ENCODE measurements at regions not wholly inside any gene's neighbourhood (a gene's known extent, or its start where the extent isn't known, plus 50 kb on each side); places are given as distances from the start of the nearest gene placed in this dataset.

- Histone ChIP-seq H3K18ac (ENCODE audit: low read length) (no peak overlapping the region), H2BK12ac (ENCODE audit: low read length) (no peak overlapping the region), H3K4me2 (ENCODE audit: low read length) (no peak overlapping the region), H2BK5ac (ENCODE audit: low read depth, low read length, poor library complexity) (no peak overlapping the region), H3K27ac (ENCODE audit: low read depth, low read length) (no peak overlapping the region), H2AK5ac (ENCODE audit: low read length) (no peak overlapping the region), H2AFZ (ENCODE audit: insufficient read depth, low read length, poor library complexity) (no peak overlapping the region), H4K8ac (ENCODE audit: low read depth, low read length) (no peak overlapping the region), H3K36me3 (ENCODE audit: control insufficient read depth in 1 of 2, insufficient read depth in 2 of 2, low read length in 2 of 2) (no peaks in the 10 kb centered on the region), H3K14ac (ENCODE audit: low read length) (no peak overlapping the region), H2BK120ac (ENCODE audit: insufficient read depth, low read length, poor library complexity) (no peak overlapping the region), H3K27me3 (ENCODE audit: insufficient read depth, low read length) (no peaks in the 10 kb centered on the region), H3K4me1 (ENCODE audit: control insufficient read depth in 1 of 2, insufficient read depth in 2 of 2, low read length in 2 of 2) (peaks cover 0 to 1% of the 10 kb centered on the region in 2 experiments), H3K4me3 (ENCODE audit: low read depth, low read length) (no peak overlapping the region), H3K79me1 (ENCODE audit: low read length) (no peaks in the 10 kb centered on the region), H4K91ac (ENCODE audit: low read depth, low read length) (no peak overlapping the region), H3K9ac (ENCODE audit: low read length) (no peak overlapping the region), H3K79me2 (ENCODE audit: control insufficient read depth, insufficient read depth, low read length, poor library complexity) (no peaks in the 10 kb centered on the region), H3K4ac (ENCODE audit: low read depth, low read length) (no peak overlapping the region), H4K12ac (ENCODE audit: low read depth, low read length) (no peak overlapping the region), H3K23ac (ENCODE audit: low read length) (no peak overlapping the region), H3K9me3 (ENCODE audit: insufficient read depth, low read depth, low read length) (no peaks in the 10 kb centered on the region)
- WGBS (ENCODE audit: extremely low coverage, insufficient coverage, insufficient read length), result no CpG with 5 or more reads among the region's 2 CpGs
- peak in 1 of 2 donors; percentile 82 for DNase-seq
Measured at GRCh38 chr9:28912621-28913020, 1339.3 kb upstream of the C9orf72 start.

- no peak overlapping the region for H3K27ac ChIP-seq (ENCODE audit: low read depth, low read length)
- no peak overlapping the region for H2BK12ac ChIP-seq (ENCODE audit: low read length)
- DNase-seq, result peak; percentile 68 to 86
- no peak overlapping the region for H3K18ac ChIP-seq (ENCODE audit: low read length)
- no peak overlapping the region for H4K8ac ChIP-seq (ENCODE audit: low read depth, low read length)
- no peaks in the 10 kb centered on the region for H3K9me3 ChIP-seq (ENCODE audit: insufficient read depth, low read depth, low read length)
- no peaks in the 10 kb centered on the region for H3K36me3 ChIP-seq (ENCODE audit: control insufficient read depth in 1 of 2, insufficient read depth in 2 of 2, low read length in 2 of 2)
- no peak overlapping the region for H3K9ac ChIP-seq (ENCODE audit: low read length)
- H4K91ac ChIP-seq (ENCODE audit: low read depth, low read length), result no peak overlapping the region
- H2BK5ac ChIP-seq (ENCODE audit: low read depth, low read length, poor library complexity), result no peak overlapping the region
- no peak overlapping the region for H3K23ac ChIP-seq (ENCODE audit: low read length)
- no peak overlapping the region for H3K4ac ChIP-seq (ENCODE audit: low read depth, low read length)
- no peak overlapping the region for H4K12ac ChIP-seq (ENCODE audit: low read depth, low read length)
- H2AFZ ChIP-seq (ENCODE audit: insufficient read depth, low read length, poor library complexity), result no peak overlapping the region
- no peak overlapping the region for H2BK120ac ChIP-seq (ENCODE audit: insufficient read depth, low read length, poor library complexity)
- H3K79me1 ChIP-seq (ENCODE audit: low read length), result no peaks in the 10 kb centered on the region
- peaks cover 0 to 1% of the 10 kb centered on the region in 2 experiments for H3K4me1 ChIP-seq (ENCODE audit: control insufficient read depth in 1 of 2, insufficient read depth in 2 of 2, low read length in 2 of 2)
- no peak overlapping the region for H2AK5ac ChIP-seq (ENCODE audit: low read length)
- no peak overlapping the region for H3K4me3 ChIP-seq (ENCODE audit: low read depth, low read length)
- no CpG with 5 or more reads among the region's 2 CpGs for WGBS (ENCODE audit: extremely low coverage, insufficient coverage, insufficient read length)
- no peaks in the 10 kb centered on the region for H3K79me2 ChIP-seq (ENCODE audit: control insufficient read depth, insufficient read depth, low read length, poor library complexity)
- no peak overlapping the region for H3K4me2 ChIP-seq (ENCODE audit: low read length)
- no peak overlapping the region for H3K14ac ChIP-seq (ENCODE audit: low read length)
- H3K27me3 ChIP-seq (ENCODE audit: insufficient read depth, low read length), result no peaks in the 10 kb centered on the region
Measured at GRCh38 chr9:28915202-28915930, 1342.1 kb upstream of the C9orf72 start.

- Histone ChIP-seq H3K4ac (ENCODE audit: low read depth, low read length) (no peak overlapping the region), H3K9ac (ENCODE audit: low read length) (no peak overlapping the region), H2AK5ac (ENCODE audit: low read length) (no peak overlapping the region), H3K79me1 (ENCODE audit: low read length) (no peaks in the 10 kb centered on the region), H3K4me3 (ENCODE audit: low read depth, low read length) (no peak overlapping the region), H3K14ac (ENCODE audit: low read length) (no peak overlapping the region), H4K91ac (ENCODE audit: low read depth, low read length) (no peak overlapping the region), H2AFZ (ENCODE audit: insufficient read depth, low read length, poor library complexity) (no peak overlapping the region), H3K23ac (ENCODE audit: low read length) (no peak overlapping the region), H3K18ac (ENCODE audit: low read length) (no peak overlapping the region), H2BK5ac (ENCODE audit: low read depth, low read length, poor library complexity) (no peak overlapping the region), H3K27me3 (ENCODE audit: insufficient read depth, low read length) (no peaks in the 10 kb centered on the region), H3K27ac (ENCODE audit: low read depth, low read length) (no peak overlapping the region), H3K4me2 (ENCODE audit: low read length) (no peak overlapping the region), H3K4me1 (ENCODE audit: control insufficient read depth in 1 of 2, insufficient read depth in 2 of 2, low read length in 2 of 2) (peaks cover 0 to 1% of the 10 kb centered on the region in 2 experiments), H4K8ac (ENCODE audit: low read depth, low read length) (no peak overlapping the region), H3K79me2 (ENCODE audit: control insufficient read depth, insufficient read depth, low read length, poor library complexity) (no peaks in the 10 kb centered on the region), H2BK12ac (ENCODE audit: low read length) (no peak overlapping the region), H3K9me3 (ENCODE audit: insufficient read depth, low read depth, low read length) (no peaks in the 10 kb centered on the region), H2BK120ac (ENCODE audit: insufficient read depth, low read length, poor library complexity) (no peak overlapping the region), H3K36me3 (ENCODE audit: control insufficient read depth in 1 of 2, insufficient read depth in 2 of 2, low read length in 2 of 2) (no peaks in the 10 kb centered on the region), H4K12ac (ENCODE audit: low read depth, low read length) (no peak overlapping the region)
- DNase-seq, result no peak
- WGBS (ENCODE audit: extremely low coverage, insufficient coverage, insufficient read length), result no CpG with 5 or more reads among the region's 3 CpGs
Measured at GRCh38 chr9:28916348-28916747, 1343.1 kb upstream of the C9orf72 start.

DNA sequence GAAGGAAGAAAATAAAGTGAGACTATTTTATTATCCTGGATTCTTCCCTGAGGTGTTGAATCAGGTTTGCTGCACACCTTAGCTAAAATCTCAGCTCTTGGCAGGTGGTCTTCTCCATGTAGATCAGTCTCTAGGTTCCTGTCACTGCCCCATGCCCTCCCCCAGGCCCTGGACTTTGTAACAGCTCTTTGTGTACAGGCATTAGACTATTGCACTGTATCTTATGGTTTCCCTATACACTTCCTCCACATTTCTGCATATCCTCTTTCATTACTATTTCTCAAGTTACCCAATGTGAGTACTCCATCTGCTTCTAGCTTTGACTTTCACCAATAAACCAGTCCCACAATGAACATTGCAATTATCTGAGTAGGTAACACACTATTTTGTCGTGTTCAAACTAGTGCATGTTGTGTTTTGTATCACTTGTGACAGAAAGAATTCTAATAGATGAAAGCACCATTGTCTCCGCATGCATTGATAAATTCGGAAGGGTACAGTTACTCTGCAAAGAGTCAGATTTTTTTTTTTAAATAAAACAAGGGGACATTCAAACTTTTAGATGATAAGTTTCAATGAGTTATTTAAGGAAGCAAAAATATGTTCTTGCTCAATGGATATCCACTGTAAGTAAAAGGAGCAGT lies 1348.7 kb upstream of the C9orf72 start:
- H2BK12ac ChIP-seq (ENCODE audit: low read length), result peak overlapping the region; percentile 76
- H3K23ac ChIP-seq (ENCODE audit: low read length), result no peak overlapping the region
- H4K8ac ChIP-seq (ENCODE audit: low read depth, low read length), result no peak overlapping the region
- no peak overlapping the region for H2AK5ac ChIP-seq (ENCODE audit: low read length)
- DNase-seq, result no peak
- H3K27ac ChIP-seq (ENCODE audit: low read depth, low read length), result no peak overlapping the region
- peaks cover 9% of the 10 kb centered on the region for H3K79me1 ChIP-seq (ENCODE audit: low read length)
- no peaks in the 10 kb centered on the region for H3K36me3 ChIP-seq (ENCODE audit: control insufficient read depth in 1 of 2, insufficient read depth in 2 of 2, low read length in 2 of 2)
- H3K4me1 ChIP-seq (ENCODE audit: control insufficient read depth in 1 of 2, insufficient read depth in 2 of 2, low read length in 2 of 2), result peaks cover 0 to 10% of the 10 kb centered on the region in 2 experiments
- no peak overlapping the region for H4K12ac ChIP-seq (ENCODE audit: low read depth, low read length)
- no CpG with 5 or more reads among the region's 3 CpGs for WGBS (ENCODE audit: extremely low coverage, insufficient coverage, insufficient read length)
- H4K91ac ChIP-seq (ENCODE audit: low read depth, low read length), result no peak overlapping the region
- H3K14ac ChIP-seq (ENCODE audit: low read length), result no peak overlapping the region
- H2BK120ac ChIP-seq (ENCODE audit: insufficient read depth, low read length, poor library complexity), result no peak overlapping the region
- H3K18ac ChIP-seq (ENCODE audit: low read length), result no peak overlapping the region
- H3K9me3 ChIP-seq (ENCODE audit: insufficient read depth, low read depth, low read length), result no peaks in the 10 kb centered on the region
- H3K79me2 ChIP-seq (ENCODE audit: control insufficient read depth, insufficient read depth, low read length, poor library complexity), result no peaks in the 10 kb centered on the region
- H2AFZ ChIP-seq (ENCODE audit: insufficient read depth, low read length, poor library complexity), result no peak overlapping the region
- H3K4me2 ChIP-seq (ENCODE audit: low read length), result no peak overlapping the region
- H3K4ac ChIP-seq (ENCODE audit: low read depth, low read length), result no peak overlapping the region
- no peaks in the 10 kb centered on the region for H3K27me3 ChIP-seq (ENCODE audit: insufficient read depth, low read length)
- H3K4me3 ChIP-seq (ENCODE audit: low read depth, low read length), result no peak overlapping the region
- no peak overlapping the region for H3K9ac ChIP-seq (ENCODE audit: low read length)
- H2BK5ac ChIP-seq (ENCODE audit: low read depth, low read length, poor library complexity), result no peak overlapping the region
